ENCODE measurements at regions not wholly inside any gene's neighbourhood (a gene's known extent, or its start where the extent isn't known, plus 50 kb on each side); places are given as distances from the start of the nearest gene placed in this dataset.

GRCh38 chr4:159979351-159979750 is 876.5 kb downstream of the RAPGEF2 start:
- DNase-seq (ENCODE audit: low read depth, low spot score), result no peak
- H3K9me3 ChIP-seq (ENCODE audit: control insufficient read depth in 1 of 2, insufficient read depth in 1 of 2, low read depth in 1 of 2, low read length in 2 of 2), result no peaks in the 10 kb centered on the region
- no TSS peak for BruUV-seq (replicated peaks)
- no peaks in the 10 kb centered on the region for H3K27me3 ChIP-seq (ENCODE audit: insufficient read depth, low read length)
- no peaks in the 10 kb centered on the region for H3K9me2 ChIP-seq (ENCODE audit: insufficient read depth)
- intact Hi-C loops (cut with micrococcal nuclease), result no loop called here
- H3K9ac ChIP-seq (ENCODE audit: low read length), result no peak overlapping the region
- POLR2A ChIA-PET, result no interaction called here
- H3K27ac ChIP-seq (ENCODE audit: low read depth, low read length), result no peak overlapping the region
- no peaks in the 10 kb centered on the region for H3K79me2 ChIP-seq (ENCODE audit: insufficient read depth, low read length)
- TF ChIP-seq SRF (IDR thresholded peaks at IDR 0.05; ENCODE audit: low read depth), result no peak
- no peak for TF ChIP-seq CEBPB (IDR thresholded peaks at IDR 0.05; ENCODE audit: low read depth)
- TF ChIP-seq SP1 (IDR thresholded peaks at IDR 0.05; ENCODE audit: low read depth), result no peak
- no peak for TF ChIP-seq ZNF274 (IDR thresholded peaks at IDR 0.05; ENCODE audit: low read depth, low read length)
- no peak for TF ChIP-seq TCF7L2 (IDR thresholded peaks at IDR 0.05; ENCODE audit: borderline replicate concordance, extremely low read depth, insufficient read depth, insufficient read length)
- no peak for TF ChIP-seq RAD21 (IDR thresholded peaks at IDR 0.05; ENCODE audit: low read depth)
- no peak for TF ChIP-seq SIN3A (IDR thresholded peaks at IDR 0.05; ENCODE audit: low read depth)
- TF ChIP-seq FOSL1 (IDR thresholded peaks at IDR 0.05; ENCODE audit: low read depth), result no peak
- TF ChIP-seq EGR1 (IDR thresholded peaks at IDR 0.05; ENCODE audit: low read depth), result no peak
- TF ChIP-seq YY1 (IDR thresholded peaks at IDR 0.05; ENCODE audit: extremely low read depth, insufficient replicate concordance, low read depth, low read length), result no peak
- no peak for TF ChIP-seq ZBTB33 (IDR thresholded peaks at IDR 0.05; ENCODE audit: extremely low read depth, insufficient replicate concordance, low read length)
- TF ChIP-seq MAX (IDR thresholded peaks at IDR 0.05), result no peak
- no peak for TF ChIP-seq EZH2 (IDR thresholded peaks at IDR 0.05)
- TF ChIP-seq REST (IDR thresholded peaks at IDR 0.05; ENCODE audit: low read depth), result no peak
- no peak for TF ChIP-seq POLR2A (IDR thresholded peaks at IDR 0.05; ENCODE audit: borderline replicate concordance, extremely low read depth, insufficient read depth, insufficient read length)
- TF ChIP-seq CBX3 (IDR thresholded peaks at IDR 0.05; ENCODE audit: low read depth), result no peak
- no peak for TF ChIP-seq POLR2AphosphoS5 (IDR thresholded peaks at IDR 0.05; ENCODE audit: low read depth, low read length)
- TF ChIP-seq ATF3 (IDR thresholded peaks at IDR 0.05), result no peak
- no peaks in the 10 kb centered on the region for H3K4me1 ChIP-seq (ENCODE audit: control insufficient read depth in 1 of 2, insufficient read depth in 2 of 2, low read length in 2 of 2)
- ATAC-seq, result no peak
- H3K4me3 ChIP-seq (replicated peaks in 1 of 2; ENCODE audit: low read depth in 1 of 2, low read length in 2 of 2), result no peak overlapping the region
- CTCF ChIA-PET, result no interaction called here
- no peak overlapping the region for H3K4me2 ChIP-seq (ENCODE audit: low read length)
- RAD21 ChIA-PET (ENCODE audit: low non-redundant PET in 1 of 2, low total read pairs in 2 of 2, uncharacterized antibody in 2 of 2, unreplicated experiment in 2 of 2), result no interaction called here
- no peak overlapping the region for H2AFZ ChIP-seq (ENCODE audit: low read depth, low read length, poor library complexity, severe bottlenecking)
- no peaks in the 10 kb centered on the region for H4K20me1 ChIP-seq (ENCODE audit: insufficient read depth)
- H3K36me3 ChIP-seq (ENCODE audit: control insufficient read depth in 1 of 2, insufficient read depth in 2 of 2, low read length in 2 of 2), result no peaks in the 10 kb centered on the region

Measured in HCT116 (cell line).